GM19463 (cell line): ENCODE measurements at regions not wholly inside any gene's neighbourhood (a gene's known extent, or its start where the extent isn't known, plus 50 kb on each side); places are given as distances from the start of the nearest gene placed in this dataset.
"Not testable (repeated sequence)": the region's sequence is repeated elsewhere in the genome, so short reads cannot be mapped to it uniquely, and the experiment has no call there.

Experiments
- ATAC-seq: cut with Tn5 transposase; IDR thresholded peaks from one replicate; pipeline ENCODE4 v1.9.1; 2021; ENCODE audit warnings: mild to moderate bottlenecking, moderate library complexity; ENCODE audit not compliant: unreplicated experiment

DNA sequence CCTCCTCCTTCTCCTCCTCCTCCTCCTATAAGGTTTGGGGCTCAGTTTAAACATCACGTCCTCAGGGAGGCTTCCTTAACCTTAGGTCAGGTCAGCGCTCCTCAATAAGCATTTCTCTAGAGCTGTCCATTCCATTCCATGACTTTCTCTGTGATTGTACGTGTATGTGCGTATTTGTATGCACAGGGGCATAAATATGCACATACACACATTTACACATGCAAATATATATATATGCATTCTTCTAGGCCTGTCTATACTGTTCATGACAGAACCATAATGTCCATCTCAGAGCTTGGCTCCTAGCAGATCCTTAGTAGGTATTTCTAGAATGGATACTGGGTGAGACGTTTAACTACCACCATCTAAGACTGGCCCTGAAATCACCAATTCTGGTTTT lies 258.6 kb downstream of the STIM2 start:
- ATAC-seq: no peak

DNA sequence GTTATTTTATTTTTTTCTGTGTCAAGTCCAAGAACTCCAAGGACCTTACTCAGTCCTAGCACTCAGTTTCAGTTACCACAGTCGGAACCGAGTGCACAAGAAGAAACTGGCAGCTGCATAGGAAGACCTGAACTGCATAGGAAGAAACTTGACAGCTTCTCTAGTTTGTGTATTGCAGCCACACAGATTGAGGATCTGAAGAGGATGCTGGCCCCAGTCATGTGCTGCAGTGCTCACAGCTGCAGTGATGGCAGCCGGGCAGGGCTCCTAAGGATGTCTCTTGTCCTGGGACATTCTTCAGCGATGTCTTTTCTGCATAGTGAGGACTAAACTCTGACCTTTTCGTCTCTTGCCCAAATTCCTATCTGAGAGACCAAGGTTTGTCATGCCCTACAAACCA lies 261.2 kb downstream of the STIM2 start:
- no peak for ATAC-seq

- no peak for ATAC-seq
Measured at GRCh38 chr4:27123123-27123768, 262.6 kb downstream of the STIM2 start.

- no peak for ATAC-seq
Measured at GRCh38 chr4:27123769-27124124, 263.1 kb downstream of the STIM2 start.

GRCh38 chr4:27126895-27127294 lies 266.3 kb downstream of the STIM2 start:
- ATAC-seq: not testable (repeated sequence)

DNA sequence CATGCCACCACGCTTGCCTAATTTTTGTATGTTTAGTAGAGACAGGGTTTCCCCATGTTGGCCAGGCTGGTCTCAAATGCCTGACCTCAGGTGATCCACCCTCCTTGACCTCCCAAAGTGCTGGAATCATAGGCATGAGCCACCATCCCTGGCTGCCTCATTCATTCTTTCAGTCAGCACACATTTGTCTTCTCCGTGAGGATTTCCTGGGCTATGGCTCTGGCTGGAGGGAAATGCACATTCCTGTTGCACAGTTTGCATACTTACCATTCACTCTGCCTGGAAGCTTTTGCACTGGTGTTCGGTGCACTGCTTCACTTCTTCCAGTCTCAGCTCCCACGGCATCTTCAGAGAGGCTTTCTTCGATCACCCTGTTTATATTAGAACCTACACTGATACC lies 267.8 kb downstream of the STIM2 start:
- ATAC-seq: no peak

DNA sequence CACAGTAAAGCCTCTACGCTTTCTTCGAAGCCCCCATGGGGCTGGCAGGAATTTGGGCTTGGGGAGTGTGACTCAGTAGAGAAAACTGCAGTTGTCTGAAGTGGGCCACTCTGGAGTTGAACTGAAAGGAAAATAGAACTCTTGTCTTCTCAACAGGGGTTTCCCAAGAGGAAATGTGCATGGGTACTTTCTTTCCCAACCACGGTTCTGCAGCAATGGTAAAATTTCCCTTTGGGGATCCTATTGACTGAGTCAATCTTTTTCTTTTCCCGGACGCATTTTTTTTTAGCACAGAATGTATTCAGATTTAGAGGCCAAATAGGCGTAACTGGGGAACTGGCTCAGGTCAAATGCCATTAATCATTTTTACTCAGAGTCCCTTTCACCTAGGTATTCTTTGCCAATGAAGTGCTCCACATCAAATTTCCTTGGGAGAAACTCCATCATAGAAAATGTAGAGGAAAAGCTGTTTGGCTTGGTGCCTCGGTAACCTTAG lies 269.3 kb downstream of the STIM2 start:
- ATAC-seq: no peak

- no peak for ATAC-seq
Measured at GRCh38 chr4:27132497-27132896, 271.9 kb downstream of the STIM2 start.

DNA sequence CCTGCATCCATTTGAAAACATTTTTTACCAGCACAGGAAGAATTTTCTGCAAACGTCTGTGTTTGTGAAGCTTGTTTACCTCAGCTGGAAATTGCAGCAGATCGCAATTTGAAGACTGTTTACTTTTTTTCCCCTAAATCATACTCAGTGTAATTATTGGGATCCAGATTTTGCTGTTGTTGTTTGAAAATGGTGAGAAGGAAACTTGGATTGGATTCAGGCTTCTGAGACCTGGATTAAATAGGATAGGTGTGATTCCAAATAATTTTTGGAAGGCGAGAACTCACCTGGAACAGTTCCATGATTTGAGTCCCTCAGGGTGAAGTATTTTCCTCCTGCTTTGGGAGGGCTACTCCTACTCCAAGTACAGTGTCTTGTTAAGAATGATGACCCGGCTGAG lies 279.8 kb downstream of the STIM2 start:
- no peak for ATAC-seq

DNA sequence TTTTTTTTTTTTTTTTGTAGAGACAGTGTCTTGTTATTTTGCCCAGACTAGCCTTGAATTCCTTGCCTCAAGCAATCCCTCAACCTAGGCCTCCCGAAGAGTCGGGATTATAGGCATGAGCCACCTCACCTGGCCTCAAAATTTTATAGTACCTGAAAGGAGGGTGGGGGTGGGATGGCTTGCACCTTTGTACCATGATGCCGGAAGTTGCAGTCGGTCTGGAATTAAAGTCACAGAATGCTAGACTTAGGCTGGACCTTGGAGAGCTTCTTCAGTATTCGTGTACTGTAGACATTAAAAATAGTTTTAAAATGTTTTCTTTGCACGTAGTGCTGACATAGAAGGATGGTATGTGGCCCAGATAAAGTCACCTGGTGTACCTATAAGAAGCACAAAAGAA lies 280.9 kb downstream of the STIM2 start:
- ATAC-seq: no peak

DNA sequence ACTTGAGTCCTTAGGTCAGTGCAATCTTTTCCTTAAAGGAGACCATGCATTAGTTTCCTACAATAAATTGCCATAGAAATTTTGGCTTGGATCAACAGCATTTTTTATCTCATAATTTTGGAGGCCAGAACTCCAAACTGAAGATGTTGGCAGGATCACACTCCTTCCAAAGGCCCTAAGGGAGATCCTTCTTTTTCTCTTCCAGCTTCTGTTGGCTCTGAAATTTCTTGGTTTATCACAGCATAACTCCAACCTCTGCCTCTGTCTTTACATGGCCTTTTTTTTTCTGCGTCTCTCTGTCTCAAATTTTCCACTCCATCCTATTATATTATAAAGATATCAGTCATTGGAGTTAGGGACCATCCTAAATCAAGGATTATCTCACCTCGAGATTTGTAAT lies 282.2 kb downstream of the STIM2 start:
- ATAC-seq: no peak

- no peak for ATAC-seq
Measured at GRCh38 chr4:27145597-27145996, 285.0 kb downstream of the STIM2 start.

GRCh38 chr4:27148211-27148895 lies 287.7 kb downstream of the STIM2 start:
- no peak for ATAC-seq

DNA sequence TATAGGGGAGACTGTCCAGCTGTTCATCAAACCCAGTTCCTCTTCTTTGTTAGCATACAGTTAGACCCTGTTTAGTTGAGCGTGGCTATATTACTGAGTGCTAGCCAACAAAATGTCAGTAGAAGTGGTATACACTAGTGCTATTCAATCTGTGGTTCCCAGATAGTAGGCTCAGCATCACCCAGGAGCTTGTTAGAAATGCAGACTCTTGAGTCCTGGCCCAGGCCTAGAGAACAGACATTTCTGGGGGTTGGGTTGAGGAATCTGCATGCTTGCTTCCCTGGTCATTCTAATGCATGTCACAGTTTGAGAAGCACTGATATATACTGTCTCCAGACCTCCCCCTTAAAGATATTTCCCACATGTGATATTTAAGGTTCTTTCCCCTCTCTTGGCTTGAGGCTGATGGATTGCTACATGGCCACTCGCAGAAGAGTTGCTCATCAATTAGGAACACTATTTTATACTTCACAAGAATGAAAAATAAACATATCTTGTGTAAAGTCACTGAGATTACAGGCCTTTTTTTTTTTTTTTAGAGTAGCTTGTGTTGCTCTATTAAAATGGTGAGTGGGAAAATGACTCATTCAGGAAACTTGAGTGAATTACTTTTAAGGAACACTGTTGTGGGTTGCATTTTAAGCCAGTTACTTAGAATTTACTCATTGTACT lies 289.0 kb downstream of the STIM2 start:
- ATAC-seq: no peak

GRCh38 chr4:27152703-27153102 lies 292.1 kb downstream of the STIM2 start:
- no peak for ATAC-seq

DNA sequence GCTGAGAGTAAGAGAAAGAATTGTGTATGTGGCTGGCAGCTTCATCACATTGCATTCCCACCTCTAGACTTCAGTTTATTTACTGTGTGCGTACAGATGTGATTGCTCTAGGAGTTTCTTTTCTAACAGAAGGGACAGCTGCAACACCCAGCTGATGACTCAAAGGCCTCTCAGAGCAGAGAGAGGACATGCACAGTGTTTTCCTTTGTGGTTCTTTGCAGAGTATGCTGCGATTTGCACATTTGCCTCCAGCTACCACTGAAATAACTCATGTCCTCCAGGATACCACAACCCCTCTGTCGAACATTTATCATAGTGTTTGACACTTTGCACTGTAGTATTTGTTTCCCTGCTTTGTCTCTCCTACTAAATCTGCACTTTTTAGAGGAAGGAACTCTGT lies 294.1 kb downstream of the STIM2 start:
- no peak for ATAC-seq

DNA sequence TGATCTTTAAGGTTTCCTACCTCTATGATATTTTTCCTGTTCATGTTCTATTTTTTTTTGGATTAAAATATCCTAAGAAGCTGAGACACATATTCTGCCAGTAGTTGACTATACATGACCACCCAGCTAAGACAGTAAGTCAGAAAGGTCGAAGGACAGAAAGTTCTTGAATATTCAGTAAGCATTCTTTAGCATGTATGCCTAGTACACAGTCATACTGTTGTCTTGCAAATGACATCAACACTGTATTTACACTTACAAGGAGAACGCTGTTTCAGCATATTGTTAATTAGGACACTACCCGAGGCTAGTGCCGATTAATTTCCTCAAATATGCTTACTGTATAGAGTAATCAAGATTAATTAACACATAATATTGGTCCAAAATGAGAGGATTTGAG lies 300.6 kb downstream of the STIM2 start:
- ATAC-seq: no peak

DNA sequence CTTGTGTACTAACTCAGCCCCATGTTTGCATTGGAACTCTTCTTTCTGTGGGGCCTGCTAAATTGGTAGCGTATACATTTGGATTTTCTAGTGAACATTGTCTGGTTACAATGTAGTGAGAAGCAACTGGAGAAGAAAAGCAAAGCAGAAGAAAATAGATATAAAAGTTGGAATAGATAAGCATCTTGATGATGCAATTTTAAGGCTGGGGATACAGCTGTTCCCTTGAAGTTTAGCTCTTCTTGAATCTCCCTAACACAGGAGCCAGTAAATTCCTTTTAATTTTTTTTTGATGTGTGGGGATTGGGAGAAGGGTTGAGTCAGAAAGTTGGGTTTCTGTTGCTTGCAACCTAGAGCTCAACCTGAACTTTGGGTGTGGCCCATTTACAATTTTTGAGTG lies 308.1 kb downstream of the STIM2 start:
- no peak for ATAC-seq

- no peak for ATAC-seq
Measured at GRCh38 chr4:27173280-27173679, 312.6 kb downstream of the STIM2 start.

DNA sequence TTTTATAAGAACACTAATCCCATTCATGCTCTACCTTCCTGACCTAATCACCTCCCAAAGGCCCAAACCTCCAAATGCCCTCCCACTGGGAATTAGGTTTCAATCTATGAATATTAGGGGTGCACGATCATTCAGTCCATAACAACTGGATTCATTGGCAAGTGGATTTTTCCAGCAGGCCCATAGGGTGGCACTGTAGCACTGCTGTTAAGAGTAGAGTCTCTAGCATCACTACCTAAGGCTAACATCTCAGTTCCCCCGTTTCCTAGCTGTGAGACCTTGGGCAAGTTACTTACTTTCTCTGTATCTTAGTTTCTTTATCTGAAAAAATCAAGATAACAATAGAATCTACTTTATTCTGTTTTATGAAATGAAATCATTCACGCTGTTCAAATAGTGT lies 315.8 kb downstream of the STIM2 start:
- ATAC-seq: no peak

GRCh38 chr4:27176881-27177280 lies 316.2 kb downstream of the STIM2 start:
- no peak for ATAC-seq

- ATAC-seq: no peak
Measured at GRCh38 chr4:27178061-27178460, 317.4 kb downstream of the STIM2 start.
